ENCODE measurements at regions not wholly inside any gene's neighbourhood (a gene's known extent, or its start where the extent isn't known, plus 50 kb on each side); places are given as distances from the start of the nearest gene placed in this dataset.

GRCh38 chr17:77597418-77598240 is 360.9 kb upstream of the TNRC6C start:
- TF ChIP-seq, protein P1, sequence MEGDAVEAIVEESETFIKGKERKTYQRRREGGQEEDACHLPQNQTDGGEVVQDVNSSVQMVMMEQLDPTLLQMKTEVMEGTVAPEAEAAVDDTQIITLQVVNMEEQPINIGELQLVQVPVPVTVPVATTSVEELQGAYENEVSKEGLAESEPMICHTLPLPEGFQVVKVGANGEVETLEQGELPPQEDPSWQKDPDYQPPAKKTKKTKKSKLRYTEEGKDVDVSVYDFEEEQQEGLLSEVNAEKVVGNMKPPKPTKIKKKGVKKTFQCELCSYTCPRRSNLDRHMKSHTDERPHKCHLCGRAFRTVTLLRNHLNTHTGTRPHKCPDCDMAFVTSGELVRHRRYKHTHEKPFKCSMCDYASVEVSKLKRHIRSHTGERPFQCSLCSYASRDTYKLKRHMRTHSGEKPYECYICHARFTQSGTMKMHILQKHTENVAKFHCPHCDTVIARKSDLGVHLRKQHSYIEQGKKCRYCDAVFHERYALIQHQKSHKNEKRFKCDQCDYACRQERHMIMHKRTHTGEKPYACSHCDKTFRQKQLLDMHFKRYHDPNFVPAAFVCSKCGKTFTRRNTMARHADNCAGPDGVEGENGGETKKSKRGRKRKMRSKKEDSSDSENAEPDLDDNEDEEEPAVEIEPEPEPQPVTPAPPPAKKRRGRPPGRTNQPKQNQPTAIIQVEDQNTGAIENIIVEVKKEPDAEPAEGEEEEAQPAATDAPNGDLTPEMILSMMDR (conservative IDR thresholded peaks at IDR 0.05), result no peak
- Mint-ChIP-seq H3K27ac (ENCODE audit: unreplicated experiment) (no peak overlapping the region), H3K4me1 (peaks cover 20% of the 10 kb centered on the region), H3K36me3 (ENCODE audit: low read depth) (no peaks in the 10 kb centered on the region), H3K4me3 (no peak overlapping the region), H3K27me3 (ENCODE audit: low read depth) (no peaks in the 10 kb centered on the region), H3K9me3 (no peaks in the 10 kb centered on the region)
- DNase-seq (ENCODE audit: low read depth, low spot score), result no peak

- DNase-seq (ENCODE audit: low read depth, low spot score), result no peak
- Mint-ChIP-seq H3K27me3 (ENCODE audit: low read depth) (no peaks in the 10 kb centered on the region), H3K9me3 (no peaks in the 10 kb centered on the region), H3K36me3 (ENCODE audit: low read depth) (no peaks in the 10 kb centered on the region), H3K4me1 (peaks cover 20% of the 10 kb centered on the region), H3K27ac (ENCODE audit: unreplicated experiment) (no peak overlapping the region), H3K4me3 (no peak overlapping the region)
- TF ChIP-seq, protein P1 (conservative IDR thresholded peaks at IDR 0.05), result no peak
Observed at GRCh38 chr17:77598241-77598620, 360.3 kb upstream of the TNRC6C start.

DNA sequence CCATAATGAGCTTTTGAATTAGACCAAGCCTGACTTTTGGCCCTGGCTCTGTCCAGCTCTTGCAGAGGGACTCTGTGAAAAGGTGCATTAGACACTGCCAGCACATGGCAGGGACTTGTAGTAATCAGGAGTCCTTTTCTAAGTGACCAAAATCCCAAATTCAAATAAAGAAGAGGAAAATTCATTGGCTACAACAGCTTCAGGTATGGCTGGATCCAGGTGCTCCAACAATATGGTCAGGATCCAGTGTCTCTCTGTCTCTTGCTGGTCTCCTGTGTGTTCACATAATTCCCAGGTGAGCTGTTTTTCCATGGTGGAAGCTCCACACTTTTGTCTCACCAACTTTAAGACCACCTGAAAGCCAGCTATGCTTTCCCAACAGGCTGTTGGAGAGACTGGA is 358.8 kb upstream of the TNRC6C start:
- no peaks in the 10 kb centered on the region for H3K36me3 Mint-ChIP-seq (ENCODE audit: low read depth)
- no peak overlapping the region for H3K27ac Mint-ChIP-seq (ENCODE audit: unreplicated experiment)
- no peak overlapping the region for H3K4me3 Mint-ChIP-seq
- TF ChIP-seq, protein P1 (conservative IDR thresholded peaks at IDR 0.05), result no peak
- H3K4me1 Mint-ChIP-seq, result peaks cover 20% of the 10 kb centered on the region
- H3K27me3 Mint-ChIP-seq (ENCODE audit: low read depth), result no peaks in the 10 kb centered on the region
- DNase-seq (ENCODE audit: low read depth, low spot score), result no peak
- no peaks in the 10 kb centered on the region for H3K9me3 Mint-ChIP-seq

DNA sequence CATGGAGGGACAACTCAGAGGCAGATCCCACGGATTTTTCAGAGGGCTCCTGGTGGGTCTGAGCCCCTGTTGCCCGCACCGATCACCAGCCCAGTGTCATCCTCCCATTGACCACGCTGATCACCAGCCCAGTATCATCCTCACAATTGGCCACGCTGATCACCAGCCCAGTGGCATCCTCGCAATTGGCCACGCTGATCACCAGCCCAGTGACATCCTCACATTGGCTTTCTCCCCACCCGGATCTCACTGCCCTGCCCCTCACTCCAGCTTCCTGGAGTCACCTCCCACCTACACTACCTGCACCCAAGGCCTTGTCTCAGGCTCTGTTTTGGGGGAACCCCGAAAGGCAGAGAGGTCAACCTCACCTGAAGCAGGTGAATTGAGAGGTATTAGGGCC is 358.2 kb upstream of the TNRC6C start:
- no peak overlapping the region for H3K27ac Mint-ChIP-seq (ENCODE audit: unreplicated experiment)
- no peaks in the 10 kb centered on the region for H3K9me3 Mint-ChIP-seq
- H3K27me3 Mint-ChIP-seq (ENCODE audit: low read depth), result no peaks in the 10 kb centered on the region
- no peak overlapping the region for H3K4me3 Mint-ChIP-seq
- TF ChIP-seq, protein P1 (conservative IDR thresholded peaks at IDR 0.05), result no peak
- peaks cover 20% of the 10 kb centered on the region for H3K4me1 Mint-ChIP-seq
- no peak for DNase-seq (ENCODE audit: low read depth, low spot score)
- no peaks in the 10 kb centered on the region for H3K36me3 Mint-ChIP-seq (ENCODE audit: low read depth)

DNA sequence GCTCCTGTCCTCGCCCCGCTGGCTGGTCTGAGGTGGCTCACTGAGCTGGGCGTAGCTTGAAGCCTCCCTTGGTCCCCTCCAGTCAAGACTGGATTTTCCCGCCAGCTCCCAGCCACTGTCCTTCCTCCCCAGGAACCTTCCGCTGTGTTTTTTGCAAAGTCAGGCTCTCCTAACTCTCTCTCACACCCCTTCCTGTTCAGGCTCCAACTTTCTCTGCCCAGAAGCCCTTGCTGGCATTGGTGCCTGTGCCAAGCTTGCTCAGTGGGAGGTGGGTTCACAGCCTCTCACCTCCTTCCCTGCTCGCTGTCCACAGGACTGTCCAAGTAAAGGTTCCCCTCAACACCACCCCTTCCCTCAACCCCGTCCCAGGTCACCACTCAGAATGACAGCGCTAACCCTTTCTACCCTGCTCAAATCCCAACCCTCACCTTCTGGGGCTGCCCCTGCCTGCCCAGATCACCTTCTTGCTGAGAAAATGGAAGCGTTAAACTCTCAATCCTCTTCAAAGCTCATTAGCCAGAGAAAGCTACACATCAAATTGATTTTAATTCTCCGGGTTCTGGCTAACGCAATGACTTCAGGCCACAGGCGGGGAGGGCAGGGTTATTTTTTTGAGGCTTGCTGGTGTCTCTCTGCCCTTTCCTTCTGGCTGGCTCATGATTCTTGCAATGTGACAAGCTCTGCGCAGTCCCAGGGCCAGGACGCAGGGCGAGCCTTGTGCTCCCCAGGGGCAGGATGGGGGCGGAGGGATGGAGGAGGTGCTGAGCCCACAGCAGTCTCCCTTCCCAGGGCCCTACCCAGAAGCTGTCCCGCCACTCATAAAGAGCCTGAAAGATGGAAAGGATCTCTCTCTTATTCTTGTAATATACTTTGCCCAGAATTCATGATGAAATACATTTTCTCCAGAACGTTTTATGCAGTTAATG is 357.2 kb upstream of the TNRC6C start:
- TF ChIP-seq, protein P1 (conservative IDR thresholded peaks at IDR 0.05), result no peak
- H3K36me3 Mint-ChIP-seq (ENCODE audit: low read depth), result no peaks in the 10 kb centered on the region
- peaks cover 12% of the 10 kb centered on the region for H3K4me1 Mint-ChIP-seq
- no peaks in the 10 kb centered on the region for H3K9me3 Mint-ChIP-seq
- H3K4me3 Mint-ChIP-seq, result no peak overlapping the region
- DNase-seq (ENCODE audit: low read depth, low spot score), result no peak
- H3K27ac Mint-ChIP-seq (ENCODE audit: unreplicated experiment), result peak overlapping the region; percentile 8
- no peaks in the 10 kb centered on the region for H3K27me3 Mint-ChIP-seq (ENCODE audit: low read depth)

Measured in neural crest cell (in vitro differentiated cells).